Mammary epithelial cell (primary cell): ENCODE measurements at regions not wholly inside any gene's neighbourhood (a gene's known extent, or its start where the extent isn't known, plus 50 kb on each side); places are given as distances from the start of the nearest gene placed in this dataset.

Experiments
- EZH2 ChIP-seq: IDR thresholded peaks from 2 replicates; pipeline ENCODE4 v1.6.1; 2012; ENCODE audit warnings: low read length, inconsistent platforms, borderline replicate concordance
- TF ChIP-seq, protein P1 (sequence below), 2 donors: IDR thresholded peaks in 1 of 2; conservative IDR thresholded peaks in 1 of 2; 2 replicates each; pipeline ENCODE4 v1.5.1; 2011 to 2012; ENCODE audit warnings: inconsistent platforms in 2 of 2, low read length in 2 of 2, mild to moderate bottlenecking in 2 of 2, control low read depth in 1 of 2, low read depth in 1 of 2; ENCODE audit not compliant: insufficient read depth in 1 of 2; ENCODE audit errors: extremely low read depth in 1 of 2

DNA sequence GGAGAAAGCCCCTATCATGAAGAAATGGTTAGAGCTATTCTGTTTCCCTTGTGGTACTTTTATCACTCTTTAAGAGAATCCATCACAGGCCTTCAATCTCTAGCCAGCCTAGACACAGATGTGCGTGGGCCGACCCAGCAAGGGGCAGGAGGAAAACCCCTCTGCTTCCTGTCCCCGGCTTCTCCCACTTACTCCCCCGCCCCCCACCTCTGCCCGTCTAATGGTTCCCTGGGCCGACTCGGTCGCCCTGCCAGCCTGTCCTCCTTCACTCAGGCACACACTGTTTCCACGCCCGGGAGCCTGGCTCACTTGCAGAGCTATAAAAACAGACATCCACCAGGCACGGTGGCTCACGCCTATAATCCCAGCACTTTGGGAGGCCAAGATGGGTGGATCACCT lies 58.3 kb upstream of the TFRC start:
- TF ChIP-seq, protein P1, sequence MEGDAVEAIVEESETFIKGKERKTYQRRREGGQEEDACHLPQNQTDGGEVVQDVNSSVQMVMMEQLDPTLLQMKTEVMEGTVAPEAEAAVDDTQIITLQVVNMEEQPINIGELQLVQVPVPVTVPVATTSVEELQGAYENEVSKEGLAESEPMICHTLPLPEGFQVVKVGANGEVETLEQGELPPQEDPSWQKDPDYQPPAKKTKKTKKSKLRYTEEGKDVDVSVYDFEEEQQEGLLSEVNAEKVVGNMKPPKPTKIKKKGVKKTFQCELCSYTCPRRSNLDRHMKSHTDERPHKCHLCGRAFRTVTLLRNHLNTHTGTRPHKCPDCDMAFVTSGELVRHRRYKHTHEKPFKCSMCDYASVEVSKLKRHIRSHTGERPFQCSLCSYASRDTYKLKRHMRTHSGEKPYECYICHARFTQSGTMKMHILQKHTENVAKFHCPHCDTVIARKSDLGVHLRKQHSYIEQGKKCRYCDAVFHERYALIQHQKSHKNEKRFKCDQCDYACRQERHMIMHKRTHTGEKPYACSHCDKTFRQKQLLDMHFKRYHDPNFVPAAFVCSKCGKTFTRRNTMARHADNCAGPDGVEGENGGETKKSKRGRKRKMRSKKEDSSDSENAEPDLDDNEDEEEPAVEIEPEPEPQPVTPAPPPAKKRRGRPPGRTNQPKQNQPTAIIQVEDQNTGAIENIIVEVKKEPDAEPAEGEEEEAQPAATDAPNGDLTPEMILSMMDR (conservative IDR thresholded peaks at IDR 0.05 in 1 of 2, IDR thresholded peaks at IDR 0.05 in 1 of 2; ENCODE audit: extremely low read depth in 1 of 2, insufficient read depth in 1 of 2, low read depth in 1 of 2, low read length in 2 of 2): no peak
- no peak for TF ChIP-seq EZH2
